ENCODE measurements at regions not wholly inside any gene's neighbourhood (a gene's known extent, or its start where the extent isn't known, plus 50 kb on each side); places are given as distances from the start of the nearest gene placed in this dataset.

DNA sequence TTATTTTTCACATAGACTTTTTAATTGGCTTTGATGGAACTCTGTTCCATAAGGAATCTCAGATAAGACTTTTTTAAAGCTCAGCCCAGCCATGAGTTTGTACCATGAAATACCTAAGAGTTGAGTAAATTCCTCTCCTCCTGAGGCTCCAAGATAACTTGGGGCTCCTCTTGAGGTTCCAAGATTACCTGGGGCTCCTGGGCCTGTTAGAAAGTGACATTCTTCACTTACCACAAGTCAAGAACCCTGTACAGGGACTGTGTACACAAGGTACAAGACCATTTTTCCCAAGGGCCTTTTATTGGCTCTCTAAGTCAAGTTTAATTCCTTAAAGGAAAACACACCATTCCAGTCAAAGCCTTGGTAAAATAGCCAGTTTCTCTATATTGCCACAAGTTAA is 111.3 kb upstream of the PRR20G start:
- DNase-seq (ENCODE audit: low read depth in 2 of 2): no peak

DNA sequence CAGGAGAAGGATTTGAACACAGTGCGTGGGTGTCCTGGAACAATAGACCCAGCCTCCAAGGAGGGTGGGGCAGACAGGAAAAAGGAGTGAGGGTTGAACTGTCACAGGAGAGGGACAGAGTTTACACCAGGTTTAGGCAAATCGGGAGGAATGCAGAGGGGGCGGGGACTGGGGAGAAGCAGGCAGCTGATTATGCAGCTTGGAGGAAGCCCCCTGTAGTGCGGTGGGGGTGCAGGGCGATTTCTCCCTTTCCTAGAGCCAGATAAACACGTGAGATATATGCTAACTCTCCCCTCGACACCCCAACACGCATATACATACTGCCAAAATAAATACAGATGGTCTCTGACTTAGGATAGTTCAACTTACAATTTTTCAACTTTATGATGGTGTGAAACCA is 108.6 kb upstream of the PRR20G start:
- no peak for DNase-seq (ENCODE audit: low read depth in 2 of 2)

DNA sequence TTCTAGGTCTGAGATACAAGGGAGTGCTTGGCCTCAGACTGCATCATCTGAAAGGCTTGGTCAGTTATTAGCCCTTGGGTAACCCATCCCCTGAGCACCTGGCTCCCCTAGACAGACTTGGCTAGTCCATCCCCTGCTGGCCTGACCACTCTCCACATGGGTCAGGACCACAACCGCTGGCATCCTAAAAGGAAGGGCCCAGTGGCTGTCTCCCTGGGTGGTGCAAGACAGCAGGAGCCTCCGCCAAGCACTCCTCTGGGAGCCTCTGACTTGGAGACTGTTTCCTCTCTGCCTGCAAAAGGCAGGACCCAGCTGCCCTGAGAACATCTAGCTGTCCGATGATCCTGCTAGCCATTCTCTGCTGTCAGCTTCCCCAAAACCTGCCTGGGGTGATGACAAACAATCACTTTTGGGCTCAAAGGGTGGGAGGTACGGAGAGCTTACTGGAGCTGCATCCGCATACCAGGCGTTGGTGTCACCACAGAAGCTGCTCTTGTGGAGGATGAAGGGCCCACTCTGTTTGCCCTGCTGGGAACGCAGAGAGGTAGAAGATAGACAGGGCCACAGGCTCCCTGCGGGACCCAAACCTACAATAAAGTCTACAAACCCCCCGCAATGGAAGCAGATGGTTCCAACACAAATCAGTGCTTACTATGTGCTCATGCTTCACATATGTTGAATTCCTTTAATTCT is 108.0 kb upstream of the PRR20G start:
- no peak for DNase-seq (ENCODE audit: low read depth in 2 of 2)

- no peak for DNase-seq (ENCODE audit: low read depth in 2 of 2)
These were observed 107.3 kb upstream of the PRR20G start for GRCh38 chr3:127394984-127395662.

DNA sequence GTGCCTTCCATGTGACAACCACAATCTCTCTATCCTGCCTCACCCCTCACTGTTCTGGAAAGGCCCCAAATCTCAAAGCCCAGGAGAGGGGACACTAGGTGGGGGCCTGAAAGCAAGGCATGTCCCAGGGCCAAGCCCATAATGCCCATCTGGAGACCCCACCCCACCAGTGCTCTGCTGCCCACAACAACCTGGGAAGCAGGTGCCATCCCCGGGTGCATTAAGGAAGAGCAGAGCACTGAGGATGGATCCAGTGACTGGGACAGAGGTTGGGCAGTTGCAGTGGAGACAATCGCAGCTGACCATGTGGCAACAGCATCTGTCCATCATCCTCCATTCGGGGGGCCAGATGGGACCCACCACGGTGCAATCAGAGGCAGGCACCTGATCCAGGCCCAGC is 106.2 kb upstream of the PRR20G start:
- DNase-seq (ENCODE audit: low read depth in 2 of 2): no peak

- DNase-seq (ENCODE audit: low read depth in 2 of 2): no peak
These were observed 105.4 kb upstream of the PRR20G start for GRCh38 chr3:127393131-127393820.

DNA sequence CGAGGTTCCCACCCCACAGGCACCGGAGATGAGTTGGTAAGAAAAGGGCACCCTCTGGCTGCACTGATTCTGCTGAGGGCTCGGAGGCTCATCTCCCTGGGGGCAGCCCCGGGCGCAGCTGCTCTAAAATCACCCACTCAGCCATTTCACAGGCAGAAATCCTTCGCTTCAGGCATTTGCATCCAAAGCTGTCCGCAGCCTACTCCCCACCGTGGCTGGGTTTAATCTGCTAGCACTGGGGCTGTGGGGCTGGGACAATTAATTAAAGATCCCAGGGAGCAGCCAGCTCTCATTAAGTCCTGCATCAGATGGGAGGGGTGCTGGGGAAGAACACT is 104.3 kb upstream of the PRR20G start:
- no peak for DNase-seq (ENCODE audit: low read depth in 2 of 2)

DNA sequence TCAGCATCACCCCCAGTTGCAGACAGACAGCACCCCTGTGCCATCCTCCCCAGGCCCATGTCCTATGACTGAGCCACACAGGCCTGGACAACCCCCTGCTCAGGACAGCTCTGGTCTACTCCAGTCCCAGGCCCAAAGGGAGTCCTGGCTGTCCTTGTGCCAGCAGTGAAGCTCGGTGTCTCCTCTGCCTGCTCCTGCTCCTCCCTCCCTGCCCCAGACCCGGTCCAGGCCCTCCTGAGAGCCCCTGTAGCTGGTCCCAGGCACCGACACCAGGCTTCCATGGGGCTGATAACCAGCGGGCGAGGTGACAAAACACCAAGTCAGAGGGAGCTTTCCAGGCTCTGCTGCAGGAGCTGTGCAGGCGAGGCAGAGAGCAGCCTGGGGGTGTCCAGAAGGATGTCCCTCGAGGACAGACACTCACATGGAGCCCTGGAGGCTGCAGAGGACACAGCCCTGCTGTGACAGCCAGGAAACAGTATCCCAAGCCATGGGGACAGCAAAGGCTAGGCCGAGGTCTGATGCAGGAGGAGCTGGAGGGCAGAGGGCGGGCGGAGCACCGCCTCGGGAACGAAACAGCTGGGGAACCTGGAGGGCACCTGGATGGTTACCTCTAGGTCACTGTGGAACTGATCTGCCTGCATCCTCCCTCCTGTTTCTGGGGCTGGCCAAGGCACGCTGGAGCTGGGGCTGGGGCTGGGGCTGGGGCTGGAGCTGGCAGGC is 103.8 kb upstream of the PRR20G start:
- DNase-seq (ENCODE audit: low read depth in 2 of 2): no peak

DNA sequence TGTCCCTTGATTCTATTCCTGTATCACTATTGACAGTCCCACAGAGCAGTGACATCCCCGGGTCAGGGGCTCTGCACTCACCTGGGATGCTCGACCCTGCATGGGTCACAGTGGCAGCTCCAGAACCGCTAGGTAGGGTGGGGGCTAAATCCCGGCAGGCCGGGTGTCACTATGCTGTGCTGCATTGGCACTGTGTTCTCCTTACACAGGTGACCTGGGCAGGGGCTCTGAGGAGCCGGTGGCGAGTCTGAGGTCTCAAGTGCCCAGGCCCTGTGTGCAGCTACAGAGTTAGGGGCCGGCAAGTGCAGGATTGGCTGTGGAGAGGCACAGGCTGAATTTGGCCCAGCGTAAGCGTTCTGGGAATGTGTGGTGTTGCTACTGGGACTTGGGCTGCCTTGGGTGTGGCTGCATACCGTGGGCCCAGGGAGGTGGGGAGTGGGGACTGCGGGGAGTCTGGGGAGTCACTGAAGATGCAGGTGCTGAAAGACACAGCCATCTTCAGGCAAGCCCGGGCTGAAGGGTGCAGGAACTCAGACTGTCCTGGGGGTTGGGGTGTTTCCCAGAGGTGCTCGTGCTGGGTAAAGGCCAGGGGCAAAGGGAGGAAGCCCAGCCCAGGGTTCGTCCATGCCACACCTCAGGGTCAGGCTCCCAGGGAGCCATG is 102.6 kb upstream of the PRR20G start:
- no peak for DNase-seq (ENCODE audit: low read depth in 2 of 2)

DNA sequence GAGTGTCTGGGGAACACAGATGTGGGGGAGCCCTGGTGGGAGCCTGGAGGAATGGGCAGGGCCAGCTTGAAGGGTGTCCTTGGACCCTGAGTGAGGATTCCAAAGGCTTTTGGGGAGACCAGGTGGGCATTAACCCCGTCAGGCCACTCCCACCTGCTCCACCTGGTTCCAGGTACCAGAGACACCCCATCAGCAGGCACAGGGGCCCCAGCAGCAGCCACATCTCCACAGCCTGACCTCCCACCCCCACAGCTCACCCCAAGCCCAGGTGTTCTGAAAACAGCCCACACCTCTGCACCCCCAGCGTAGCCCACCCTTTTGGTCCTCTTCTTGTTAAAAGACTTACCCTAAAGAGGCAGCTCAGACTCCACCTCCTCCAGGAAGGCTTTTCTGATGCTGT is 102.1 kb upstream of the PRR20G start:
- DNase-seq (ENCODE audit: low read depth in 2 of 2): no peak

DNA sequence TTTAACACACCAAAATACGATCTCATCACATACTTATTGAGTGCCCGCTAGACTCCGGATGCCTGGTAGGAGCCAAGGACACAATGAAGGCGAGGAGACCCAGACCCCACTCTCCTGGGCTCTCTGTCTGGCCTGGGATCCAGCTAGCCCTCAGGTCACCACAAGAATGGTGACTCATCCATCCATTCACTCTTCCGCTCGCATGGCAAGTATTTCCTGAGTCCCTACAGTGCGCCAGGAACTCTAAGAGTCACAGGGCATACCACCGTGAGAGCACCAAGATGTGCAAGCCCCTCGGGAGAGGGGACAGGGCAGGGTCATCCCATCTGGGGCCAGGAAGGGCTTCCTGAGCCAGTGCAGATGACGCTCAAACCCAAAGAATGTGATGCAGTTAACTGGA is 101.6 kb upstream of the PRR20G start:
- peak in 1 of 2 donors; percentile 6 for DNase-seq (ENCODE audit: low read depth in 2 of 2)

DNA sequence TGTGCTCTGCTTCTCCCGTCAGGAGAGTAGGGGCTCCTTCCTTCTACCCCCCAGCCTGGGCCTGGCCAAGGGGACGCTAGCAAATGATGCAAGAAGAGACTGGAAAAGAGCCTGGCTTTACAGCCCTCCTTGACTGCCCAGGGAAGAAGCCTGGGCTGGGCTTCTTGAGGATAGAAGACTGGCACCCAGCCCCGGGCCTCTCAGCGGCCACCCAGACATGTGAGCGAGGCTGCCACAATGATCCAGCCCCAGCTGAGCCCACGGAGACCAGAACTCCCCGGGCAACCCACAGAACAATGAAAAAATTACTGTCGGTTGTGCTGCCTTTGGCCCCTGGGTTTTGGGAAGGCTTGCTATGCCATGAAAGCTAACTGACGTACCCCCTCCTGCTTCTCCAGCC is 100.6 kb upstream of the PRR20G start:
- DNase-seq (ENCODE audit: low read depth in 2 of 2): no peak

- DNase-seq (ENCODE audit: low read depth in 2 of 2): no peak
These were observed 99.8 kb upstream of the PRR20G start for GRCh38 chr3:127387556-127388153.

DNA sequence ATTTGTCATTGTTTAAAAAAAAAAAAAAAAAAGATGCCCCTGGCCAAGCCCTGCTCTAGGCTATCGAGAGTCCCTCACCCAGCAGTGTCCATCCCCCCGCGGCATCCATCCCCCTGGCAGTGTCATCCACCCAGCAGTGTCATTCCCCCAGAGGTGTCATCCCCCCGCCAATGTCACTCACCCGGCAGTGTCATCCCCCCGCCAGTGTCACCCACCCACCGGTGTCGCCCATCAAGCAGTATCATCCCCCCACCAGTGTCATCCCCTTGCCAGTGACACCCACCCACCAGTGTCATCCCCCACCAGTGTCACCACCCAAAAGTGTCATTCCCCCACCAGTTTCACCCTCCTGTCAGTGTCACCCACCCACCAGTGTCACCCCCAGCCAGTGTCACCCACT is 99.3 kb upstream of the PRR20G start:
- no peak for DNase-seq (ENCODE audit: low read depth in 2 of 2)

DNA sequence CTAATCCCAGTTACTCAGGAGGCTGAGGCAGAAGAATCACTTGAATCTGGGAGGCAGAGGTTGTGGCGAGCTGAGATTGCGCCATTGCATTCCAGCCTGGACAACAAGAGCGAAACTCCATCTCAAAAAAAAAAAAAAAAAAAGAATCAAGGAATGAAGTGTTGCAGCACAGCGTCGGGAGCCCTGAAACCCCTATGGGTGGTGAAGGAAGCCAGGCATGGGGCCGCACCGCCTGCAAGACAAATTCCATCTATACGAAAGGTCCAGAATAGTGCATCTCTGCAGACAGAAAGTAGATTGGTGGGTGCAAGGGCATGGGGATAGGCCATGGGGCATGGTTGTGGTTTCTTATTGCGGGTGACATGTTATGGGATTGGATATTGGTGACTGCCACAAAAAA is 98.6 kb upstream of the PRR20G start:
- no peak for DNase-seq (ENCODE audit: low read depth in 2 of 2)

- no peak for DNase-seq (ENCODE audit: low read depth in 2 of 2)
These were observed 97.7 kb upstream of the PRR20G start for GRCh38 chr3:127385540-127385870.

DNA sequence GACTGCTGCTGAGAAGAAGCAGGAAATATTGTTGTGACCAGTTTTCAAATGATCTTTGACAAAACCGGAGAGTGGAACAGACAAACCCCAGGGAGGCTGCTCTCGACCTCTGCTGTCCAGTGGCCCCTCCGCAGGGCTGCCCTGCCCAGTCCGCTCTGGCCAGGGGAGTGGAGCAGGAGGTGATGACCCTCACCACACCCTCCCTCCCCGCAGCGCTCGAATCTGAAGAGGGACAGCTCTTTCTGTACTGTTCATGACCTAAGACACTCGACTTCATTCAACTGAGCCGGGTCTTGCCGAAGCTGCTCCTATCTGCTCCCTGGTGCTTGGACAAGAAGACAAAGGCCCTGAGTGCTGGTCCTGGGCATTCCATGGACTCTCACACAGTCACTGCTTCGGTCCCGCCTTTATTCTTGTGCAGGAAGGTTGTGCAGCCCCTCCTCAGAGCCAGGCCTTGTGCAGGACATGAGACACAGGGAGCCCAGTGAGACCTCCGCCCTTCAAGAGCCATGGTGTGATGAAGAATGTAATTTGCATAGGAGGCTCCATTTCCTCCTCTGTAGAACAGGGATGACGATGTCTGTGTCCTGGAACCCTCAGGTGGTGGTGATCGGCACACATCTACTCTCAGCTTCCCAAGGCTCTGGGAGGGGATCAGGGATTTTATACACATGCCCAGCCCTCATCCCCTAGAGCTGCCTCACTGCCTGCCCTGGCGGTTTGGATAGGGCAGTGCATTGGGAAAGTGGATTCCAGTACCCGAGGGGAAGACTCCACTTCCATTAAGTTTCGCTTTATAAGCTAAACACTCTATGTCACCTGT is 97.1 kb upstream of the PRR20G start:
- no peak for DNase-seq (ENCODE audit: low read depth in 2 of 2)

DNA sequence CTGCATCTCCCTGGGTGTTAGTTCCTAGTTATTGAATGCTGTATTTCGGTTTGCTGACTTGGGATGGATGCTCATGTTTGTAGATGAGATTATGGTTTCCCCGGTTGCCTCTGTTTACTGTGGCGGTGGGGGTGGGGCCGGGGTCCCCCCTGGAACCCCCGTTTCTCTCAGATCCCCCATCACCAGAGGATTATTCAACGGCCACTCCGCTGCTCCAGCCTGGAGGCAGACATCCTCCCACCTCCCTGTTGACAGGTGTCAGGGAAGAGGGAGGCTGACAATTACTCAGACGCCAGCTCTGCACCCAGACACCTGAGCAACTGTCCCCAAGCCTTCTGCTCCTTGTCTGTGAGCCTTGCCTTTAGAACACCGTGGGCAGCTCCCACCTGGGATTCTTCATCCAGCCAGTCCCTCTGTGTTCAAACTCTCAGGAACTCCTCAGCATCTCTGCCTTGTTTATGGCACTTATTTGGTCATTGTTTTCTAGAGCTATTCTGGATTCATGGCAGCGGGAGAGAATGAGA is 95.9 kb upstream of the PRR20G start:
- DNase-seq (ENCODE audit: low read depth in 2 of 2): no peak

GRCh38 chr3:127377801-127378655 is 90.2 kb upstream of the PRR20G start:
- no peak for DNase-seq (ENCODE audit: low read depth in 2 of 2)
